ENCODE measurements at regions not wholly inside any gene's neighbourhood (a gene's known extent, or its start where the extent isn't known, plus 50 kb on each side); places are given as distances from the start of the nearest gene placed in this dataset.

DNA sequence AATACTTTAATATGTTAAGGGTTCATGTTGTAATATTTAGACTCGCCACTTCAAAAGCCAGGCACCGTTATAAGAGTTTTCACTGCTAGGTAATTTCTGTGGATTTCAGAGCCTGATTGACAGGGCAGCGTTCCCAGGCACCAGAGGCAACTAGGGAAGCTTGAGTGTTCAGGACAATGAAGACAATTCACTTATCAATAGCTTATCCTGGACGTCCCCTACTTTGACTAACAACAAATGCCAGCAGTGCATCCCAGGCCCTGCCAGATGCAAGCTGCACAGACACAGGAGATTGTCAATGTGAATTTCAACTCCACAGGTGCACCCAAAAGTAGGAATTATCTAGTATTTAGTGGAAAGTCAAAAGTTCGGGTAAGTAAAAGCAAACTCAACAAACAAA lies 179.3 kb upstream of the GYPC start:
- no peak for TF ChIP-seq EZH2 (IDR thresholded peaks at IDR 0.05; ENCODE audit: borderline replicate concordance, insufficient read depth, low read depth, low read length, poor library complexity, severe bottlenecking)
- TF ChIP-seq, protein P1, sequence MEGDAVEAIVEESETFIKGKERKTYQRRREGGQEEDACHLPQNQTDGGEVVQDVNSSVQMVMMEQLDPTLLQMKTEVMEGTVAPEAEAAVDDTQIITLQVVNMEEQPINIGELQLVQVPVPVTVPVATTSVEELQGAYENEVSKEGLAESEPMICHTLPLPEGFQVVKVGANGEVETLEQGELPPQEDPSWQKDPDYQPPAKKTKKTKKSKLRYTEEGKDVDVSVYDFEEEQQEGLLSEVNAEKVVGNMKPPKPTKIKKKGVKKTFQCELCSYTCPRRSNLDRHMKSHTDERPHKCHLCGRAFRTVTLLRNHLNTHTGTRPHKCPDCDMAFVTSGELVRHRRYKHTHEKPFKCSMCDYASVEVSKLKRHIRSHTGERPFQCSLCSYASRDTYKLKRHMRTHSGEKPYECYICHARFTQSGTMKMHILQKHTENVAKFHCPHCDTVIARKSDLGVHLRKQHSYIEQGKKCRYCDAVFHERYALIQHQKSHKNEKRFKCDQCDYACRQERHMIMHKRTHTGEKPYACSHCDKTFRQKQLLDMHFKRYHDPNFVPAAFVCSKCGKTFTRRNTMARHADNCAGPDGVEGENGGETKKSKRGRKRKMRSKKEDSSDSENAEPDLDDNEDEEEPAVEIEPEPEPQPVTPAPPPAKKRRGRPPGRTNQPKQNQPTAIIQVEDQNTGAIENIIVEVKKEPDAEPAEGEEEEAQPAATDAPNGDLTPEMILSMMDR (IDR thresholded peaks at IDR 0.05): no peak
- Histone ChIP-seq H3K79me2 (ENCODE audit: control insufficient read depth, insufficient read depth, low read length) (no peaks in the 10 kb centered on the region), H3K9ac (ENCODE audit: low read length) (no peak overlapping the region), H3K27me3 (replicated peaks in 1 of 4; ENCODE audit: control extremely low read depth in 1 of 4, control insufficient read depth in 3 of 4, insufficient read depth in 4 of 4, low read length in 3 of 4) (no peaks in the 10 kb centered on the region), H3K4me2 (replicated peaks; ENCODE audit: low read depth, low read length, poor library complexity, severe bottlenecking) (no peak overlapping the region), H3K4me3 (ENCODE audit: control extremely low read depth in 1 of 5, extremely low read depth in 1 of 5, insufficient read depth in 1 of 5, low read depth in 2 of 5, low read length in 4 of 5) (no peak overlapping the region), H4K20me1 (ENCODE audit: control insufficient read depth, insufficient read depth, low read length, poor library complexity, severe bottlenecking) (no peaks in the 10 kb centered on the region), H2AFZ (ENCODE audit: insufficient read depth, low read depth, low read length, poor library complexity, severe bottlenecking) (no peak overlapping the region), H3K27ac (ENCODE audit: low read length in 2 of 2) (no peak overlapping the region), H3K4me1 (ENCODE audit: control insufficient read depth in 2 of 2, insufficient read depth in 2 of 2, low read length in 2 of 2) (no peaks in the 10 kb centered on the region), H3K9me3 (ENCODE audit: control extremely low read depth in 1 of 3, control insufficient read depth in 2 of 3, insufficient read depth in 1 of 3, low read length in 2 of 3) (no peaks in the 10 kb centered on the region), H3K36me3 (replicated peaks in 1 of 2; ENCODE audit: control extremely low read depth in 1 of 2, control insufficient read depth in 1 of 2, extremely low read depth in 1 of 2, insufficient read depth in 2 of 2, low read length in 1 of 2) (no peaks in the 10 kb centered on the region)
- DNase-seq: no peak
- 73% methylated on average over 4 of the region's 5 CpGs for WGBS (ENCODE audit: insufficient coverage)
- intact Hi-C loops (cut with micrococcal nuclease): no loop called here
- peaks cover 6% of the 10 kb centered on the region for H3K27me3 Mint-ChIP-seq
- ChIA-PET CTCF (no interaction called here), POLR2A (no interaction called here)
- H3K4me1 Mint-ChIP-seq: no peaks in the 10 kb centered on the region
- no peak overlapping the region for H3K27ac Mint-ChIP-seq
- no peak for ATAC-seq (ENCODE audit: low read depth)
- no peaks in the 10 kb centered on the region for H3K9me3 Mint-ChIP-seq (ENCODE audit: insufficient read depth)
- H3K4me3 Mint-ChIP-seq: no peak overlapping the region

DNA sequence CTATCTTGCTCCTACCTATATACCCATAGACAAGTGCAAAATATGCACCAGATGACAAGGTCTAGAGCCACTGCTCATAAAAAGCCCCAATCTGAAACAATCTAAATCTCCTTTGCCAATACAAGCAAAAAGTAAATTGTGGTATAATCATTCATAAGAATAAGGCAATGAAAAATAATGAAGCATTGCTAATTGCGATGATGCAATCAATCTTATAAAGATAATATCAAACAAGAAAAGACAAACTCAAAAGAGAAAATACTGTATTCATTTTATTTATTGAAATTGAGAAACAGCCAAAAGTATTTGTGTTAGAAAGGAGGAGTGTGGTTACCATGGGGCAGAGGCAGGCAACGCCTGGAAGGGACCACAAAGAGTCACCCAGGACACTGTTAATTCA lies 175.9 kb upstream of the GYPC start:
- WGBS (ENCODE audit: insufficient coverage): no CpG with 5 or more reads among the region's 2 CpGs
- Mint-ChIP-seq H3K9me3 (ENCODE audit: insufficient read depth) (no peaks in the 10 kb centered on the region), H3K4me1 (no peaks in the 10 kb centered on the region), H3K27me3 (no peaks in the 10 kb centered on the region), H3K27ac (no peak overlapping the region), H3K4me3 (no peak overlapping the region)
- intact Hi-C loops (cut with micrococcal nuclease): no loop called here
- no peak for TF ChIP-seq EZH2 (IDR thresholded peaks at IDR 0.05; ENCODE audit: borderline replicate concordance, insufficient read depth, low read depth, low read length, poor library complexity, severe bottlenecking)
- TF ChIP-seq, protein P1 (IDR thresholded peaks at IDR 0.05): no peak
- CTCF ChIA-PET: no interaction called here
- ATAC-seq (ENCODE audit: low read depth): no peak
- Histone ChIP-seq H3K9ac (ENCODE audit: low read length) (no peak overlapping the region), H3K4me1 (ENCODE audit: control insufficient read depth in 2 of 2, insufficient read depth in 2 of 2, low read length in 2 of 2) (no peaks in the 10 kb centered on the region), H3K36me3 (replicated peaks in 1 of 2; ENCODE audit: control extremely low read depth in 1 of 2, control insufficient read depth in 1 of 2, extremely low read depth in 1 of 2, insufficient read depth in 2 of 2, low read length in 1 of 2) (no peaks in the 10 kb centered on the region), H3K4me2 (replicated peaks; ENCODE audit: low read depth, low read length, poor library complexity, severe bottlenecking) (no peak overlapping the region), H3K4me3 (ENCODE audit: control extremely low read depth in 1 of 5, extremely low read depth in 1 of 5, insufficient read depth in 1 of 5, low read depth in 2 of 5, low read length in 4 of 5) (no peak overlapping the region), H3K79me2 (ENCODE audit: control insufficient read depth, insufficient read depth, low read length) (no peaks in the 10 kb centered on the region), H3K27me3 (replicated peaks in 1 of 4; ENCODE audit: control extremely low read depth in 1 of 4, control insufficient read depth in 3 of 4, insufficient read depth in 4 of 4, low read length in 3 of 4) (no peaks in the 10 kb centered on the region), H2AFZ (ENCODE audit: insufficient read depth, low read depth, low read length, poor library complexity, severe bottlenecking) (no peak overlapping the region), H3K9me3 (ENCODE audit: control extremely low read depth in 1 of 3, control insufficient read depth in 2 of 3, insufficient read depth in 1 of 3, low read length in 2 of 3) (no peaks in the 10 kb centered on the region), H3K27ac (ENCODE audit: low read length in 2 of 2) (no peak overlapping the region), H4K20me1 (ENCODE audit: control insufficient read depth, insufficient read depth, low read length, poor library complexity, severe bottlenecking) (no peaks in the 10 kb centered on the region)
- POLR2A ChIA-PET: no interaction called here
- no peak for DNase-seq
